HUES6 (cell line): ENCODE measurements at regions not wholly inside any gene's neighbourhood (a gene's known extent, or its start where the extent isn't known, plus 50 kb on each side); places are given as distances from the start of the nearest gene placed in this dataset.
"Not testable (repeated sequence)": the region's sequence is repeated elsewhere in the genome, so short reads cannot be mapped to it uniquely, and the experiment has no call there.

Source experiments
- H3K27ac ChIP-seq: 2 replicates; pipeline ENCODE4 v1.7.0; 2013; ENCODE audit warnings: low read depth, mild to moderate bottlenecking, low read length, inconsistent platforms
- H3K27me3 ChIP-seq: 2 replicates; pipeline ENCODE4 v1.6.1; 2013; ENCODE audit warnings: low read length; ENCODE audit not compliant: control insufficient read depth, insufficient read depth
- H3K36me3 ChIP-seq: 2 replicates; pipeline ENCODE4 v1.6.1; 2013; ENCODE audit warnings: low read length; ENCODE audit not compliant: control insufficient read depth, insufficient read depth
- H3K4me1 ChIP-seq: 2 replicates; pipeline ENCODE4 v1.6.1; 2013; ENCODE audit warnings: low read length; ENCODE audit not compliant: control insufficient read depth, insufficient read depth
- H3K4me3 ChIP-seq: 2 replicates; pipeline ENCODE4 v1.5.1; 2013; ENCODE audit warnings: low read depth, low read length
- H3K9ac ChIP-seq: one replicate; pipeline ENCODE4 v1.6.1; 2013; ENCODE audit warnings: mild to moderate bottlenecking, low read length
- H3K9me3 ChIP-seq: 2 replicates; pipeline ENCODE4 v1.6.1; 2013; ENCODE audit warnings: low read depth, low read length; ENCODE audit not compliant: control insufficient read depth, insufficient read depth

- Histone ChIP-seq H3K27me3 (no peaks in the 10 kb centered on the region), H3K27ac (no peak overlapping the region), H3K9ac (no peak overlapping the region), H3K4me1 (no peaks in the 10 kb centered on the region), H3K9me3 (no peaks in the 10 kb centered on the region), H3K4me3 (no peak overlapping the region), H3K36me3 (no peaks in the 10 kb centered on the region)
Observed at GRCh38 chr7:127484954-127485353, 92.4 kb upstream of the ZNF800 start.

GRCh38 chr7:127478461-127478860, 86.0 kb upstream of the ZNF800 start:
- no peaks in the 10 kb centered on the region; the same call in 1 of the 2 replicates for H3K4me1 ChIP-seq
- H3K9me3 ChIP-seq, result no peaks in the 10 kb centered on the region
- no peaks in the 10 kb centered on the region for H3K27me3 ChIP-seq
- H3K36me3 ChIP-seq, result no peaks in the 10 kb centered on the region
- no peak overlapping the region for H3K4me3 ChIP-seq
- H3K27ac ChIP-seq, result no peak overlapping the region
- H3K9ac ChIP-seq, result no peak overlapping the region

- no peaks in the 10 kb centered on the region for H3K9me3 ChIP-seq
- no peaks in the 10 kb centered on the region; the same call in 1 of the 2 replicates for H3K4me1 ChIP-seq
- H3K36me3 ChIP-seq, result no peaks in the 10 kb centered on the region
- no peak overlapping the region for H3K9ac ChIP-seq
- no peak overlapping the region for H3K4me3 ChIP-seq
- no peak overlapping the region for H3K27ac ChIP-seq
- no peaks in the 10 kb centered on the region for H3K27me3 ChIP-seq
Observed at GRCh38 chr7:127478024-127478355, 85.5 kb upstream of the ZNF800 start.

GRCh38 chr7:127477295-127478023, 85.0 kb upstream of the ZNF800 start:
- Histone ChIP-seq H3K36me3 (no peaks in the 10 kb centered on the region), H3K27me3 (no peaks in the 10 kb centered on the region), H3K27ac (no peak overlapping the region), H3K9ac (no peak overlapping the region), H3K4me1 (no peaks in the 10 kb centered on the region; the same call in 1 of the 2 replicates), H3K9me3 (no peaks in the 10 kb centered on the region), H3K4me3 (no peak overlapping the region)

GRCh38 chr7:127476618-127477017, 84.1 kb upstream of the ZNF800 start:
- no peak overlapping the region for H3K9ac ChIP-seq
- H3K27ac ChIP-seq, result no peak overlapping the region
- no peaks in the 10 kb centered on the region for H3K9me3 ChIP-seq
- no peaks in the 10 kb centered on the region for H3K36me3 ChIP-seq
- H3K27me3 ChIP-seq, result no peaks in the 10 kb centered on the region
- no peaks in the 10 kb centered on the region; the same call in 1 of the 2 replicates for H3K4me1 ChIP-seq
- H3K4me3 ChIP-seq, result no peak overlapping the region

- no peaks in the 10 kb centered on the region for H3K9me3 ChIP-seq
- no peaks in the 10 kb centered on the region for H3K36me3 ChIP-seq
- no peak overlapping the region for H3K4me3 ChIP-seq
- H3K27me3 ChIP-seq, result no peaks in the 10 kb centered on the region
- H3K4me1 ChIP-seq, result no peaks in the 10 kb centered on the region; the same call in 1 of the 2 replicates
- H3K27ac ChIP-seq, result no peak overlapping the region
- H3K9ac ChIP-seq, result no peak overlapping the region
Observed at GRCh38 chr7:127474457-127474856, 81.9 kb upstream of the ZNF800 start.

GRCh38 chr7:127473409-127473808, 80.9 kb upstream of the ZNF800 start:
- H3K4me1 ChIP-seq, result no peaks in the 10 kb centered on the region; the same call in 1 of the 2 replicates

GRCh38 chr7:127460077-127460476, 67.6 kb upstream of the ZNF800 start:
- Histone ChIP-seq H3K36me3 (no peaks in the 10 kb centered on the region), H3K27me3 (no peaks in the 10 kb centered on the region), H3K27ac (no peak overlapping the region), H3K9me3 (no peaks in the 10 kb centered on the region), H3K4me1 (no peaks in the 10 kb centered on the region), H3K4me3 (no peak overlapping the region), H3K9ac (no peak overlapping the region)

More at GRCh38 chr7:127473409-127473808, 80.9 kb upstream of the ZNF800 start:
- no peaks in the 10 kb centered on the region for H3K36me3 ChIP-seq
- no peaks in the 10 kb centered on the region for H3K9me3 ChIP-seq
- no peak overlapping the region for H3K27ac ChIP-seq
- H3K27me3 ChIP-seq, result no peaks in the 10 kb centered on the region
- H3K4me3 ChIP-seq, result no peak overlapping the region
- no peak overlapping the region for H3K9ac ChIP-seq

GRCh38 chr7:127451258-127451657, 58.8 kb upstream of the ZNF800 start:
- H3K27me3 ChIP-seq, H3K9me3 ChIP-seq, H3K9ac ChIP-seq, H3K36me3 ChIP-seq, H3K4me3 ChIP-seq, H3K4me1 ChIP-seq, H3K27ac ChIP-seq: not testable (repeated sequence)

GRCh38 chr7:127448566-127448965, 56.1 kb upstream of the ZNF800 start:
- Histone ChIP-seq H3K36me3 (no peaks in the 10 kb centered on the region), H3K4me1 (no peaks in the 10 kb centered on the region; the same call in 1 of the 2 replicates), H3K4me3 (no peak overlapping the region), H3K9ac (no peak overlapping the region), H3K9me3 (peaks cover 10% of the 10 kb centered on the region), H3K27ac (no peak overlapping the region), H3K27me3 (no peaks in the 10 kb centered on the region; the same call in 1 of the 2 replicates)

GRCh38 chr7:127447326-127447945, 54.9 kb upstream of the ZNF800 start:
- H3K27me3 ChIP-seq, result no peaks in the 10 kb centered on the region; the same call in 1 of the 2 replicates
- H3K27ac ChIP-seq, result no peak overlapping the region
- no peak overlapping the region for H3K9ac ChIP-seq
- H3K4me3 ChIP-seq, result no peak overlapping the region
- peaks cover 10% of the 10 kb centered on the region for H3K9me3 ChIP-seq
- H3K36me3 ChIP-seq, result no peaks in the 10 kb centered on the region
- H3K4me1 ChIP-seq, result no peaks in the 10 kb centered on the region; the same call in 1 of the 2 replicates
